OCI-M1 (cell line): ENCODE measurements at regions not wholly inside any gene's neighbourhood (a gene's known extent, or its start where the extent isn't known, plus 50 kb on each side); places are given as distances from the start of the nearest gene placed in this dataset.
"Not testable (repeated sequence)": the region's sequence is repeated elsewhere in the genome, so short reads cannot be mapped to it uniquely, and the experiment has no call there.

Experiments used
- DNase-seq: peaks from one replicate; lab custom pipeline; 2025; lab: John Stamatoyannopoulos, UW

DNA sequence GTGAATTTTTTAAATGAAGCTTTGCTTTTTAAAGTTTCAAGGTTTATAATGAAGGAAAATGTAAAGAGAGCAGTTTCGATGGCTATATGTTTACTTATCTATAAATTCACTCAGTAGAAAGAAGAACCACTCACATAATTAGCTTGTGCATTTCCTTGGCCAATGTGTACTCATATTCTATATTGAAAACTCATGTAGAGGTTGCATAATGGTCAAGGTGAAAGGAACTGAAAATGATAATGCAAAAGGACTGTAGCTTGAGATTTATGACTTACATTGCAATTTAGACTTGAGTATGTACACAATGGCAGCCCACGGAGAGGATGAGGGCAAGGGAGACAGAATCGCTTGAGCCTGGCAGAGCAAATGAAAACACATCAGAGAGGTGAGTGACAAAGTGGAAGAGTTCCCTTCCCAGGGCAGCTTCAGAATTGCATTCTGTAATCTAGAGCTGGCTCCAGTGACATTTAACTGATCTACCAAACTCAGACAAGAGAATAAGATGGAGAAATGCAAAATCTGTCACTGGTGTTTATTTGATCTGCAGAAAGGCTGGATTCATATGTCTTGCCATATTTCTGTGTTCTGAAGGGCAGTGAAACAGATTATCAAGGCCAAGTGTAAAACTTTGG lies 191.8 kb downstream of the TMEM200A start:
- DNase-seq = no peak

DNA sequence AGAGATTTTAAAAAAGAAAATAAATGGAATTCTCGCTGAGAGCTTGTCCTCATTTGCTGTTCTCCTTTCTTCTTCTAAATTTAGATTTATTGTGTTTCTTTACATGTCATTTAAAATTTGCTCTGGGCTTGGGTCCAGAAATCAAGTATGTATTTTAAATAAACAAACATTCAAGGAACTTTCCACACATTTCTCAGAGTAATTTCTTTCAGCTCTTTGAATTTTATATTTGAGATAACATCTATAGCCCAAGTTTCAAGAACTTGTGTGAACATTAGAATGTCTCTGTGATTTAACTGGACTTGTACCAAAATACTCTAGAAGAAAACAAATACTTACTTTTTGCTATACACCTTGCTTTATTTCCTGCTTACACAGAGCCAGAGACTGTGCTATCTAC lies 192.3 kb downstream of the TMEM200A start:
- no peak for DNase-seq

DNA sequence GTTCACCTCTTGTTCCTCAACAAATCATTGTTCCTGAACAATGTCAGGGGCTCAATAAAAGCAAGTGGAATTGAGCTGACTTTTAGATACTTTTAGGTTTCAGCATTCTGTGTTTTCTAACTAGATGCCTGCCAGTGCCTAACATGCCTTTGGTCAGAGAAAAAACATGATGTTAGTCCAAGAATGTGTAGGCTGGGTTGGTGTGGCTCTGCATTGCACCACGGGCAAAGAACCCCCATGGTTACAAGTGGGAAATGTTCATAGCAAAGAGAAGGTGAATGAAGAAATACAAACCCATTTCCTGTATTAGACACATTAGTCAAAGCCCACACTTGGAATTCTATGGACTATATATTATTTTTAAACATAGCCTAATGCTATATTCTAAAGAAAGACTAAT lies 193.3 kb downstream of the TMEM200A start:
- DNase-seq = no peak

DNA sequence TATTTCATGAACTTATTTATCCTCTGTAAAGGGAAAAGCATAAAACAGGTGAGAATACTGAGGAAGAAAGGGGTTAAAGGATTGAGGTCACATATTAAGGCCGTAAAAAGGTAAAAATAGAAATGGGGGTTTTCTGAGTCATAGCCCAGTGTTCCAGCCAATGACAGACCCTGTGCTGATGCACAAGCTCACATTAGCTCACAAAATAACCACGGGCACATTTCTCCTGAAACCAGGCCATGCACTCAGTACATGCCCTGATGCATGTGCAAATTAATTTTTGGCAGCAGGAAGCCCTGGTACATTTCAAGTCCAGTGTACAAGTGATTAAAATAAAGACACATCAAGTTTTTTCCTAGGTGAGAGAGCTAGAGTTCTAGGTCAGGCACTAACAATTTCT lies 194.4 kb downstream of the TMEM200A start:
- no peak for DNase-seq

DNA sequence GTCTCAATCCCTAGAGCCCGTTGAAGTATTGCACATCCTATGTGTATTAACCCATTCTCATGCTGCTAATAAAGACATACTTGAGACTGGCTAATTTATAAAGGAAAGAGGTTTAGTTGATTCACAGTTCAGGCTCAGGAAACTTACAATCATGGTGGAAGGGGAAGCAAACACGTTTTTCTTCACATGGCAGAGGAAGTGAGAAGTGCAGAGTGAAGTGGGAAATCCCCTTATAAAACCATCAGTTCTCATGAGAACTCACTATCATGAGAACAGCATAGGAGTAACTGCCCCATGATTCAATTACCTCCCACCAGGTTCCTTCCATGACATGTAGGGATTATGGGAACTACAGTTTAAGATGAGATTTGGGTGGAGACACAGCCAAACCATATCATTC lies 195.3 kb downstream of the TMEM200A start:
- not testable (repeated sequence) for DNase-seq

DNA sequence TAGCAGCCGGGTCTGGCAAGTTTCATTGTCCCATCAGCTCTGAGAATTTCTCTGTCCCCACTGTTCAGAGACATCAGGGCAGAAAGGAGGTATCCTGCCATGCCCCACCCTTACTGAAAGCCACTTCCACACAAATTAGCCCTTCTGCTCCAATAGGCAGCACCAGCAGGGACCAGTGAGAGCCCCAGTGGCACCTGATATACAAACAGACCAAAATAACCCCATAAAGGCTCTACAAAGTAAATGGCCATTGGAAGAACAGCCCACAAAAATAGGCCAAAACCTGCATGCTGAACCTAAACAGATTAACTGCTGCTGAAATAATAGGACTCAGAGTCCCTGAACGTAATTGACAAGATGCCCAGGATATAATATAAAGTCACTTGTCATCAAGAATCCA lies 199.9 kb downstream of the TMEM200A start:
- no peak for DNase-seq

DNA sequence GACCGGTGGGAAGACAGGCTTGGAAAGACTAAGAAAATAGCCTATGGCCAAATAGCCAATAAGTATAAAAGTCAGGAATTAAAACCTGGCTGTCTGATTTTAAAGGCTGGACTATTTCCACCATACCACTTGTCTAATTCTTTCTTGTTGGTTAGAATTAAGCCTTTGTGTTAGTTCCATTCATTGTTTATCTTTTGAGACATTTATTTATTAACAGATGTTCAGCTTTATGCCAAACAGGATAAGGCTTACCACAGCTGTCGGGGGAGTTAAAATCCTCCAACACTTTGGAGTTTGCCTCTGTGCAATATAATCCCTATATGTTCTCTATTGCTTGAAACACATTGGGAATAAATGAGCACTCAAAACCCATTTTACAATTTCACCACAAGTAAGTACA lies 208.3 kb downstream of the TMEM200A start:
- DNase-seq = peak; percentile 18

DNA sequence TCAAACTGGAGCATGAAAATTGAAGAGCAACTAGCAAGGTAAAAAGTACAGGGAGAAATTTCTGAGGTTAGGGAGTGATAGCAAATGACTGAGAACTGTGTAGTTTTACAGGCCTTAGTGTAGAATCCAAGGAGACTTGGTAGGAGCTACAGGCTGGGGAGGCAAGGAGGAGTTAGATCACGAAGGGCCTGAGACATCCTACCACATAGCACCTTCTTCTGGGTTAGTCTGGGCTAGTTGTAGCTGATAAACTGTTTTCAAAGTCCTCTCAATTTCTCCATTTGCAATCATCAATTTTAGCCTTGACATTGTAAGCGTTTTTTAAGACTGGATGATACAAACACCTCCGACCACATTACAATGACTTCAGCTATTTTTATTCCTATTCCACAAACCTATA lies 209.7 kb downstream of the TMEM200A start:
- no peak for DNase-seq

DNA sequence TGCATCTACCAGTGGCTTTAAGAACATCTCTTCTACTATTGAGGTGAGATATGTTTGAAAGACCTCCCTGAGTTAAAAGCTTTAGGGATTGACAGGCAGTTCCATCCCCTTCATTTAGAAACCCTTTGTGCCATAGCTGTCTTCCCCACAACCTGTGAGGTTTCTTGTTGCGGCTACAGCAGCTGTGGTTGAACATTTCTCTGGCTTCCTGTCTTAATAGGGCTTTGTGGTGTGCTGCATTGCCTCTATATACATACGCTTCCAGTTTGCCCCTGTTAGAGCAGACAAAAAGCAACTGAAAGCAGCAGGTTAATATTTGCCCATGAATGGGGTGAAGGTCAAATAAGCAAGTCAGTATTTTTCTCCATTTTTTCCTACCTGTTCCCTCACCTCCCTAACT lies 210.2 kb downstream of the TMEM200A start:
- DNase-seq = no peak

DNA sequence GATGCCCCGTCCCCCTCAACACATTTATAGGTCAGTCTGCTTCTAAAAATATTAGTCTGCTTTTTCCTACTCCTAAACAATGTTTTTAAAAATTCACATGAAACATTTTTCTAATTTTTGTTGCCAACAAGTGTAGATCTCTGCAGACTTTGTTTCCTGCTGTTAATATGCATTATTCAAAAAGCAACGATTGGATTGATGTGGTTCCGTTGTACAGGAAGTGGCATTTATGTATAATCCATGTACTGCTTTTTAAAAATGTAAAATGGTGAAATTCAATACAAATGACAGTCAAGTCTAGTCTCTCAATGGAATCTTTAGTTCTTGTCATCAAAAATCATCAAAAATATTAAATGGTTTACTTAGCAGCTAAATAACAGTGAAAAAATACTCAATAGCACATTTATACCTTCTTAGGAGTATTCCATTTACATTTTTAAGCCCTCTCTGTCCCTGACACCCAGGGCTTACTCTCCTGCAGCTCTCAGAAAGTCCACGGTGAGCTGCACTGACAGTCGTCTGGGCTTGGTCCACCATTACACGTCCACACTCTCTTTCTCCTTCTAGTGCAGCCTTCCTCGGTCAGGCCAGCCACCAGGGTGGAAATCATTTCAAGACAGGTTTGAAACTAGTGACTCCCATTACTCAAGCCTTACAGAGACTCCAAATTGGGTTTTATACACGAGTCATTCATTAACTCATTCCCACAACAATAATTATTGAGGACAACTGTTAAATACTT lies 211.5 kb downstream of the TMEM200A start:
- no peak for DNase-seq

DNA sequence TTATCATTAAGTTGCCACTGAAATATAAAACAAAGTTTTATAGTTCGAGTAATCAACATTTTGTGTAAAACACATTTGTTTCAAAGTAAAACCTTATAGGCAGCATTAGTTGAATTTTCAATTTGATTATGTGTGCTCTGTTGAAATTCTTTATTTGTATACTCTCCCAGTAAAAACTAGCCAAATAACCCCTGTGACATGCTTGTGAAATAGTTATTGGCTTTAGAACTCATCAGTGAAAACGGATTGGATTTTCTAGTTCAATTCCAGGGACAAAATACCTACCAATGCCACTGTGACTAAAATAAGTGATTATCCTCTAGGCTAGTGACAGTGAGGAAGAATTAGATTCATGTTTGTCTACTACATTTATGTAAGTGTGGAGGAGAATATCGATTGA lies 212.9 kb downstream of the TMEM200A start:
- DNase-seq = no peak

DNA sequence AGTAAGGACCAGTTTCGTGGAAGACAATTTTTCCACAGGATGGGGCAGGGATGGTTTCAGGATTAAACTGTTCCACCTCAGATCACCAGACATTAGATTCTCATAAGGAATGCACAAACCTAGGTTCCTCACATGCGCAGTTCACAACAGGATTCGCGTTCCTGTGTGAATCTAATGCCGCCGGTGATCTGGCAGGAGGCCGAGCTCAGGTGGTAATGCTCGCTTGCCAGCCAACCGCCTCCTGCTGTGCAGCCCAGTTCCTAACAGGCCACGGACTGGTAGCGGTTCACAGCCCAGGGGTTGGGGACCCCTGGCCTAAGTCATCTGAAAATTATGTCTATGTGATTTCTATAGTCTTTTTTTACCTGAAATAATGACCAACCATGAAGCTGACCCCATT lies 217.5 kb downstream of the TMEM200A start:
- no peak for DNase-seq

DNA sequence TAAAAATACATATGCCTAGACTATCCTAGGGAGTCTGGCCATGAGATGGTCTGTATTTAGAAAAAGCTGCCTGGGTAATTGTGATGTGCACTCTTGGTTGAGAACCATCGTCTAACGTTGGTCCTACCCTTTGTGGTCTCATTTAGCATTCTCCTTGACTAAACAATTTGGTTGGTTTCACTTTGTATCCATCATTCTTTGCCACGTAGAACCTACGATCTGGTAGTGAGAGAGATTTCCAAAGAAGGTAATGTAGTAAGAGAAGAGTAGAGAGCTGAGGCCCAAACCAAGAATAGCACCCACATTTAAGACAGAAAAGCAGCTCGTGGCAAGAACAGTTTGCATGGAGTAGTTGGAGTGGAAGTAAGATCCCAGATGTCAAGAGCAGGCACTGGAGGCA lies 219.8 kb downstream of the TMEM200A start:
- no peak for DNase-seq

DNA sequence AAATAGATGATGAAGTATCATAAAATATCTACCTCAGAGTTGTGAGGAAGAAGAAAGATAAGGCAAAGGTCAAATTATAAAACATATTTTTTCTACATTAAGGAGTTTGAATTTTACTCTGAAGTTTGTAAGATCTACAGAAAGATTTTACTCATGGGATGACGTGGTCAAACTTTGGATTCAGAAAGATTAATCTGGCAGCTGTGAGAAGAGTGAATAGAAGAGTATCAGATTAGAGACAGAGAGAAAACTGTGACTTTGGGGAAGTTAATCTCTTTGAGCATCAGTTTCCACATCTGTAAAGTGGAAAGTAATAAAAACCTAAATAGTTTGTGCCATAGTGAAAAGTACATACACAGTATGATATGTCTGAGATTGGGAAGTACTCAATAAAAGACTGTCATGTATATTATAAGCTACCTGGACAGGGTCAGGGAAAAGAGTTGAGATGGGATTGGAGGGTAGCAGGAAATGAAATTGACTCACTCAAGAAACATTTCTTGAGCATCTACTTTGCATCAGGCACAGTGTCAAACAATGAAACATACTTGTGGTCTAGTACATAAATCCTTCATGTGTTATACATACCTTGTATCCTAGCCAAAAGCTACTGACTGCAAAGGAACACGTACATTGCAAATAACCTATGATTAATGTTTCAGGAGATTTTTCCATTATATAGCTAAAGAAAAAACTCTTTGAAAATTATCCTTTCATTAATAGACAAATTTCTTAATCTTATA lies 222.1 kb downstream of the TMEM200A start:
- DNase-seq = no peak

DNA sequence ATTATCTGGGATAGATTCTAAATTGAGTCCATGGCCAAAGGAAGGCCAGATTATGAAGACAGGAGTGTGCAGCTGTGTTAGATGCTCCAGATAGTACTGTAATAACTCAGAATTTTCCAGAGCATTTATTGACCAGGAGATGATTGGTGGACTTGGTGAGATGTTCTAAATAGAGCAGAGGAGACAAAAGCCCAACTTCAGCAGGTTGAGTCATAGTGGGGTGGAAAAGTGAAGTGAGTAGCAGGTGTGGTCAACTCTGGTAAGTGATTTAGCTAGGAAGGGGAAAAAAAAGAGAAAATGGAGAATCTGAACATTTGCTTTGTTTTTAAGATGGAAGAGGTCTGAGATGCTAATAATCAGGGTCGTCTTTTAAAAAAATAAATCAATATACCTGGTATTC lies 227.4 kb downstream of the TMEM200A start:
- no peak for DNase-seq

DNA sequence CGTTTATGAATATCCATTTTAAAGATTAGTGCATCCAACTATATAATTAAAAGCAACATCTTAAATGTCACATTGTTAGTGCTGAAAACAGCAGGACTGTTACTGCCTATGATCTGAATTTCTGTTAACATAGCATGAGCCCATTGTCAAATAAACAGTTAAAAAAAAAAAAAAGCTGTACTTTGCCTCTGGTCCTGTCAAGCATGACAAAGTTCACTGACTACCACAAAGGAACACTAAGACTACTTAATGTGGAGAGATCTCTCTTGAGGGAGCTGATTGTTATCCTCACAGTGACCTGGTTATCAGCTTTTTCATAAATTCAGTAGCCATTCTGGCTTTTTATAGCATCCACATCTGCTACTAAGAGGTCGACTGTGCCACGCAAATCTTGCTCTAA lies 228.1 kb downstream of the TMEM200A start:
- DNase-seq = no peak

DNA sequence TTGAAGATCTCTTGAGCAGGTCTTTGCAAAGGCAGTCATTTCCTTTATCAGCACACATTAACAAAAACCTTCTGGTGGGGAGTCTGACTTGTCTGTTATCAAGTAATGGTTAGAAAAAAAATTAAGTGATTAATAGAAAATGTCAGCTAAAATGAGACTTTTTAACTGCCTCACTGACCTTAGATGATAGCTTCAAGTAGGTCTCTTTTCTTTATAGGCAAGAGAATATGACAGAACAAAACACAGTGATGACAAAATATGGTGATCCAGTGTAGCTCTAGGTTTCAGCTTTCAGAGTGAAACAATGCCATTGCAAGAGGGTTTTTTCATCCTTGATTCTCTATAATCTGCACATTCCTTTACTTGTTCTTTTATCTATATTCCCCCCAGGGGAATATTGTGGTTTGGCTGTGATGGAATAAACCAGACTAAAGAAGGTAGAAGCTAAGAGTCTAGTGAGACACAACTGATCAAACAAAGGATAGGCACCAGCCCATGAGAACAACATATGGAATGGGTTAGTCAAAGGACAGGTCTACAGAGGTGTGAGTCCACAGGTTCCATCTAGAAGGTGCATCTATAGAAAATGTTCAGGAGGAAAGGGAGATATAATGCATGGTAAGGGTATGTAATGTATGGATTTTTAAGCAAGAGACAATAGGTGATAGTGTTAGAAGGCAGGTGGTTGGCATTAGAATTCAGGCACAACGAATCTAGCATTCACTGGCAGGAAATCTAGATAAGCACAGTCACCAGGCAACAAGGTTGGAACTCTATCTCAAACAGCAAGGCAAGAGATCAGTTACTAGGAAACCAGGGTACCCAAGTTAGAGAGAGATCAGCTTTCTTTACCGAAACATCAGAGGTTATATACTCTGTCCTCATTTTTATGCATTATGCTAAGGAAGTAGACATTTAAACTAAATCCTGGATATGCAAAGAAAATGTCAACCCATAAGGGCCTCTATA lies 228.9 kb upstream of the SMLR1 start:
- DNase-seq = no peak

DNA sequence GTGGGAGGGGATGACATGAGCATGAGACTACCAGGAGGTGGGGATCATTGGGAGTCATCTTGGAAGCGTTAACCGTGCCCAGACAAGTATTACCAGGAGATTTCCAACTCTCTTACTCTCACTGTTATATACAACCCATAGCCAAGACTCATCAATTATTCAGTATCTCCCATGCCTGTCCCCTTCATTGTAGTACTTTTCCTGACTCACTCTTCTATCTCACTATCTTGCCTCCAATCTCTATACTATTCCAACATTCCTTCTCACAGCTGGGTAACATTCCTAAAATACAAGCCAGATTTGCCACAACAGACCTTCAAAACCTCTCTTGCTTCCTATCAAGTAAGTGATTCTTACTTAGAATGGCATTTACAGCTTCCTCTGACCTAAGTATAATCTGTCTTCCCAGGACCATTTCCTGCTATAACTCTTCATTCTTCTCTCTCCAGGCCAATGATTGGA lies 226.3 kb upstream of the SMLR1 start:
- no peak for DNase-seq

DNA sequence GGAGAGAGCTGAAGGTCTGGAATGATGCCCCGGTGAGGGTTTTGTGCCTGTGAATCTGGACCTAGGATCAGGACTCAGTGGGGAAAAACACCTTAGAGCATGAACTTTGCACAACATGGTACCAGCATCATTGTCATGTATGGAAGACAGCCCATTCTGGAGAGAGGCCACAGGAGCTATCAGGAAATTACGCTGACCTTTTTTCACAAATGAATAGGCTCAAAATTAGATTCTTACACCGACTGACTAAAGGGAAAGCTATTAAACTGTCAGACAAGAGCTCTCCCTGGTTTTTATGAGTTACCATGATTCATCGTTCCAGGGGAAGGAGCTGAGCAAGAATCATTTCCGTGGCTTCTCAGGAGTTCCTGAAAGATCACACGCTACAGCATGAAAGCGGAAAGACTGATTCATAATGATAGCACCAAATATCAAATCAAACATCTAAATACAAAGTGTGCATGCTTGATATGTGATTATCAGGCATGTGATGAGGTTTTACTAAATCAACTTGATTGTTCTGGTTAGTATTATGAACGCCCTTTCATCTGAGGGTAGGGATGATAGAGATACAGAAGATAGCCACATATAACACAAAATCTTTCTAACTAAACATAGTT lies 224.9 kb upstream of the SMLR1 start:
- DNase-seq = no peak

DNA sequence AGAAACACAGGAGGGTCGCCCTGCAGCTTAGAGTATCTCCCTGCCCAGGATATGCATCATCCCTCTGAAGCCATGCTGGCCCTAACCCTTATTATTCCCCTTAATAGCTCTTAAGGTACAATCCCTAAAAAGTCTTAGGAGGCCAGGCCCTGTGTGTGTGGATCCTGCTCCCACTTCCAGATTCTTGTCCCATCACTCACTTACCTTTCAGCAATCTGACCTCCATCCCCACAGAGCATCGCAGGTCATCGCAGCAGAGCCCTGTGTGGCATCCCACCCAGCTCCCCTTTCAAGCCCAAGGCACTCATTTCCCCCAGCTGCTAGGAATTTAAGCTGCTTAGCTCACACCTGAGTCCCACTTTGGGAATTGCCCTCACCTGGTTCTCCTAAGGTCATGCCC lies 223.8 kb upstream of the SMLR1 start:
- no peak for DNase-seq

DNA sequence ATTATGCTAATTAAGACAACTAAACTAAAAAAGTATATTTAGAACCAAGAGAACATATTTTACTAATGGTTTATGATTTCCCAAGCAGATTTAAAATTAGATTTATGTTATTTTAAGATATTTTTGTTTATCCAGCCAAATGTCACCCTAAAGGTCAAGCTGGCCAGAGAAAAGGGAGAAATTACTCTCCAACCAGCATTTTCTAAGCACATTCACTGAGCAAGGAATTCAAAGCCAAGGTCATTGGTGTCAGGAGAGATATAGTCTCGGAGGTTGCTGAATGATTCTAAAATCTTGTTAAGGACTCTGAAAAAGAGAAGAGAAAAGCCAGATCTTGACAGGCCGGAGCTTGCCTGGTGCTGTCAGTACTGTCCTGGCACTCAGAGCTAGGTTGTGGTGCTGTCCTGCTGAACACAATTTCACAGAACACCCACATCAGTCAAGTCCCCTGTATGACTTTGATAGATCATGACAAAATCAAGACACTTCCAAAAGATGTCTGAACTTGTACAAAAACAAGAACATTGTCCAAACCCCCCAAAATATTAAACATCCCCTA lies 222.3 kb upstream of the SMLR1 start:
- DNase-seq = no peak
